ENCODE measurements at regions not wholly inside any gene's neighbourhood (a gene's known extent, or its start where the extent isn't known, plus 50 kb on each side); places are given as distances from the start of the nearest gene placed in this dataset.

DNA sequence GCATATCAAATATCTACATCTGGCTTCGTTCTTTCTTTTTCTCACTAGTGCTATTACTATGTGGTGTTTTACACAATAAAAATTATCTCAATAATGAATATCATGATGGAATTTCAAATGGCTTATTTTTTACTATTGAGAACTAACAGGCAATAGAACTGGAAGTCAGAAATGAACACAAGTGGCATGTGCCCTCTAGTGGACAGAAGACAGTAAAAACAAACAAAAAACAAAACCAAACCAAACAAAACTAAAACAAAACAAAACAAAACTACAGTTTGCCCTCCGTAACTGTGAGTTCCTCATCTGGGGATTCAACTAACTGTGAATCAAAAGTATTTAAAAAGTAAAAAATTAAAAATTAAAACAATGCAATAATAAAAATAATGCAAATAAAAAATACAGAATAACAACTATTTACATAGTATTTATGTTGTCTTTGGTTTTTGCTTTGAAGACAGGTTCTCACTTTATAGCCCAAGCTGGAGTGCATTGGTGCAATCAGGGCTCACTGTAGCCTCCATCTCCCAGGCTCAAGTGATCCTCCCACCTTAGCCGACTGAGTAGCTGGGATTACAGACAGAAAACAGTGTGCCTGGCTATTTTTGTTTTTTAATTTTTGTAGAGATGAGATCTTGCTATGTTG, 195.6 kb upstream of the TACR3 start:
- TF ChIP-seq, protein P1, sequence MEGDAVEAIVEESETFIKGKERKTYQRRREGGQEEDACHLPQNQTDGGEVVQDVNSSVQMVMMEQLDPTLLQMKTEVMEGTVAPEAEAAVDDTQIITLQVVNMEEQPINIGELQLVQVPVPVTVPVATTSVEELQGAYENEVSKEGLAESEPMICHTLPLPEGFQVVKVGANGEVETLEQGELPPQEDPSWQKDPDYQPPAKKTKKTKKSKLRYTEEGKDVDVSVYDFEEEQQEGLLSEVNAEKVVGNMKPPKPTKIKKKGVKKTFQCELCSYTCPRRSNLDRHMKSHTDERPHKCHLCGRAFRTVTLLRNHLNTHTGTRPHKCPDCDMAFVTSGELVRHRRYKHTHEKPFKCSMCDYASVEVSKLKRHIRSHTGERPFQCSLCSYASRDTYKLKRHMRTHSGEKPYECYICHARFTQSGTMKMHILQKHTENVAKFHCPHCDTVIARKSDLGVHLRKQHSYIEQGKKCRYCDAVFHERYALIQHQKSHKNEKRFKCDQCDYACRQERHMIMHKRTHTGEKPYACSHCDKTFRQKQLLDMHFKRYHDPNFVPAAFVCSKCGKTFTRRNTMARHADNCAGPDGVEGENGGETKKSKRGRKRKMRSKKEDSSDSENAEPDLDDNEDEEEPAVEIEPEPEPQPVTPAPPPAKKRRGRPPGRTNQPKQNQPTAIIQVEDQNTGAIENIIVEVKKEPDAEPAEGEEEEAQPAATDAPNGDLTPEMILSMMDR (IDR thresholded peaks at IDR 0.05), result peak in 4 of 6 experiments; percentile 22 to 60 (median 44)
- TF ChIP-seq POLR2A (IDR thresholded peaks at IDR 0.05), result no peak
